ENCODE measurements at regions not wholly inside any gene's neighbourhood (a gene's known extent, or its start where the extent isn't known, plus 50 kb on each side); places are given as distances from the start of the nearest gene placed in this dataset.

DNA sequence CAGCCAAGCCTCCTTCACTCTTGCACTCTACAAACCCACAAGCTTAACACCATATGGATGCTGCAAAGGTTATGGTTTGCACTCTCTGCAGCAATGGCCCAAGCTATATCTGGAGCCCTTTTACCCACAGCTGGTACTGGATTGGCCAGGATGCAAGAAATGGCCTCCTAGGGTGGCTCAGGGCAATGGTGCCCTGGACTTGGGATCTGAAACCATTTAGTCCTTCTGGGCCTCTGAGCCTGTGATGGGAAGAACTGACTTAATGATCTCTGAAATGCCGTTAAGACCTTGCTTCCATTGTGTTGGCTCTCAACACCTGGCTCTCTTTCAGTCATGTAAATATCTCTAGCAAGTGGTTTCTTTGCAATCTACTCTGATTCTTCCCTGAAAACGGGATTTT, 626.0 kb downstream of the KCTD8 start:
- TF ChIP-seq, protein P1, sequence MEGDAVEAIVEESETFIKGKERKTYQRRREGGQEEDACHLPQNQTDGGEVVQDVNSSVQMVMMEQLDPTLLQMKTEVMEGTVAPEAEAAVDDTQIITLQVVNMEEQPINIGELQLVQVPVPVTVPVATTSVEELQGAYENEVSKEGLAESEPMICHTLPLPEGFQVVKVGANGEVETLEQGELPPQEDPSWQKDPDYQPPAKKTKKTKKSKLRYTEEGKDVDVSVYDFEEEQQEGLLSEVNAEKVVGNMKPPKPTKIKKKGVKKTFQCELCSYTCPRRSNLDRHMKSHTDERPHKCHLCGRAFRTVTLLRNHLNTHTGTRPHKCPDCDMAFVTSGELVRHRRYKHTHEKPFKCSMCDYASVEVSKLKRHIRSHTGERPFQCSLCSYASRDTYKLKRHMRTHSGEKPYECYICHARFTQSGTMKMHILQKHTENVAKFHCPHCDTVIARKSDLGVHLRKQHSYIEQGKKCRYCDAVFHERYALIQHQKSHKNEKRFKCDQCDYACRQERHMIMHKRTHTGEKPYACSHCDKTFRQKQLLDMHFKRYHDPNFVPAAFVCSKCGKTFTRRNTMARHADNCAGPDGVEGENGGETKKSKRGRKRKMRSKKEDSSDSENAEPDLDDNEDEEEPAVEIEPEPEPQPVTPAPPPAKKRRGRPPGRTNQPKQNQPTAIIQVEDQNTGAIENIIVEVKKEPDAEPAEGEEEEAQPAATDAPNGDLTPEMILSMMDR (IDR thresholded peaks at IDR 0.05; ENCODE audit: extremely low read depth in 1 of 2, insufficient read depth in 1 of 2, low read depth in 1 of 2, low read length in 2 of 2) = no peak
- no peak for TF ChIP-seq EZH2 (IDR thresholded peaks at IDR 0.05; ENCODE audit: borderline replicate concordance, low read depth, low read length, severe bottlenecking)
- TF ChIP-seq POLR2A (IDR thresholded peaks at IDR 0.05; ENCODE audit: low read depth, low read length) = no peak
- no peak for TF ChIP-seq POLR2AphosphoS5 (IDR thresholded peaks at IDR 0.05; ENCODE audit: insufficient read depth, low read depth, low read length)
- TF ChIP-seq, protein P2, sequence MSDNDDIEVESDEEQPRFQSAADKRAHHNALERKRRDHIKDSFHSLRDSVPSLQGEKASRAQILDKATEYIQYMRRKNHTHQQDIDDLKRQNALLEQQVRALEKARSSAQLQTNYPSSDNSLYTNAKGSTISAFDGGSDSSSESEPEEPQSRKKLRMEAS (IDR thresholded peaks at IDR 0.05; ENCODE audit: insufficient read depth, insufficient read length) = no peak
- no peak for TF ChIP-seq GATA2 (IDR thresholded peaks at IDR 0.05; ENCODE audit: insufficient read depth, insufficient read length, low read depth, low read length)
- no peak for TF ChIP-seq FOS (IDR thresholded peaks at IDR 0.05; ENCODE audit: borderline replicate concordance, insufficient read depth, low read length)
